ENCODE measurements at regions not wholly inside any gene's neighbourhood (a gene's known extent, or its start where the extent isn't known, plus 50 kb on each side); places are given as distances from the start of the nearest gene placed in this dataset.
"Not testable (repeated sequence)": the region's sequence is repeated elsewhere in the genome, so short reads cannot be mapped to it uniquely, and the experiment has no call there.

DNA sequence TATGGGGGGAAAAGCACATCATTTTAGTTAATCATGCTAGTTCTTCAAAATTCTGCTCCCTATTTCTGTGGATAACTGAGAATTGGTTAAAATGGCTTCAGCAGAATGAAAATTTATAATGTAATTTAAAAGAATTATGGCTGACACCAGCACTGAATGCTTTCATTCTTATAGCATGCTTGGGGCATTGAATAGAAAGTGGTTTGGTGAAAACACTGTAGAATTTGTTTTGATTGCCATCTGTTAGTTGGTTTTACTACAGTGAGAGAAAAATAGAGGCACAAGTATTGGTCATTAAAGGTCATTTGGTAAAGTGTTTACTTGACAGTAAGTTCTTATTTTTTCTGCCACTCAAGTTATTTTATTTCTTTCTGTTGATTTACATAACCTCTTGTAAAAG lies 70.8 kb downstream of the PRORP start:
- no peaks in the 10 kb centered on the region for H3K9me3 ChIP-seq (ENCODE audit: control insufficient read depth, insufficient read depth, low read depth, low read length)
- no peak overlapping the region for H3K4me3 ChIP-seq (replicated peaks in 1 of 4; ENCODE audit: control extremely low read depth in 1 of 4, insufficient read depth in 1 of 4, low read depth in 3 of 4, low read length in 4 of 4)
- no peaks in the 10 kb centered on the region for H3K27me3 ChIP-seq (ENCODE audit: control insufficient read depth, insufficient read depth, low read length)
- TF ChIP-seq, protein P1, sequence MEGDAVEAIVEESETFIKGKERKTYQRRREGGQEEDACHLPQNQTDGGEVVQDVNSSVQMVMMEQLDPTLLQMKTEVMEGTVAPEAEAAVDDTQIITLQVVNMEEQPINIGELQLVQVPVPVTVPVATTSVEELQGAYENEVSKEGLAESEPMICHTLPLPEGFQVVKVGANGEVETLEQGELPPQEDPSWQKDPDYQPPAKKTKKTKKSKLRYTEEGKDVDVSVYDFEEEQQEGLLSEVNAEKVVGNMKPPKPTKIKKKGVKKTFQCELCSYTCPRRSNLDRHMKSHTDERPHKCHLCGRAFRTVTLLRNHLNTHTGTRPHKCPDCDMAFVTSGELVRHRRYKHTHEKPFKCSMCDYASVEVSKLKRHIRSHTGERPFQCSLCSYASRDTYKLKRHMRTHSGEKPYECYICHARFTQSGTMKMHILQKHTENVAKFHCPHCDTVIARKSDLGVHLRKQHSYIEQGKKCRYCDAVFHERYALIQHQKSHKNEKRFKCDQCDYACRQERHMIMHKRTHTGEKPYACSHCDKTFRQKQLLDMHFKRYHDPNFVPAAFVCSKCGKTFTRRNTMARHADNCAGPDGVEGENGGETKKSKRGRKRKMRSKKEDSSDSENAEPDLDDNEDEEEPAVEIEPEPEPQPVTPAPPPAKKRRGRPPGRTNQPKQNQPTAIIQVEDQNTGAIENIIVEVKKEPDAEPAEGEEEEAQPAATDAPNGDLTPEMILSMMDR (conservative IDR thresholded peaks at IDR 0.05 in 1 of 2, IDR thresholded peaks at IDR 0.05 in 1 of 2; ENCODE audit: low read depth in 1 of 2, low read length in 2 of 2) = no peak
- no peak for TF ChIP-seq EZH2 (IDR thresholded peaks at IDR 0.05; ENCODE audit: low read length, missing control alignments)
- no peaks in the 10 kb centered on the region for H3K79me2 ChIP-seq (ENCODE audit: control insufficient read depth, insufficient read depth, low read length)
- no peak overlapping the region for H2AFZ ChIP-seq (ENCODE audit: low read length)
- H3K36me3 ChIP-seq (ENCODE audit: control insufficient read depth, insufficient read depth, low read length) = no peaks in the 10 kb centered on the region
- H3K9ac ChIP-seq (ENCODE audit: insufficient read depth, low read length) = no peak overlapping the region
- H3K4me2 ChIP-seq (ENCODE audit: extremely low read depth, insufficient read depth, low read length) = no peak overlapping the region
- no peaks in the 10 kb centered on the region for H4K20me1 ChIP-seq (ENCODE audit: control insufficient read depth, extremely low read depth, insufficient read depth, low read length)
- no peak overlapping the region for H3K27ac ChIP-seq (ENCODE audit: insufficient read depth, low read length)
- H3K4me1 ChIP-seq (ENCODE audit: control insufficient read depth, extremely low read depth, insufficient read depth, low read length) = peaks cover 6% of the 10 kb centered on the region
- DNase-seq (ENCODE audit: low read depth in 2 of 2) = no peak

DNA sequence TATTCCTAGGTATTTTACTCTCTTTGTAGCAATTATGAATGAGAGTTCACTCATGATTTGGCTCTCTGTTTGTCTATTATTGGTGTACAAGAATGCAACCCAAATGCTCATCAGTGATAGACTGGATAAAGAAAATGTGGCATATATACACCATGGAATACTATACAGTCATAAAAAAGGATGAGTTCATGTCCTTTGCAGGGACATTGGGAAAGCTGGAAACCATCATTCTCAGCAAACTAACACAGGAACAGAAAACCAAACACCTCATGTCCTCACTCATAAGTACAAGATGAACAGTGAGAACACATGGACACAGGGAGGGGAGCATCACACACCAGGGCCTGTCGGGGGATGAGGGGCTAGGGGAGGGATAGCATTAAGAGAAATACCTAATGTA lies 71.8 kb downstream of the PRORP start:
- H3K4me2 ChIP-seq (ENCODE audit: extremely low read depth, insufficient read depth, low read length); H3K4me1 ChIP-seq (ENCODE audit: control insufficient read depth, extremely low read depth, insufficient read depth, low read length); H3K36me3 ChIP-seq (ENCODE audit: control insufficient read depth, insufficient read depth, low read length); H3K27ac ChIP-seq (ENCODE audit: insufficient read depth, low read length); DNase-seq (ENCODE audit: low read depth in 2 of 2); H3K9ac ChIP-seq (ENCODE audit: insufficient read depth, low read length); H4K20me1 ChIP-seq (ENCODE audit: control insufficient read depth, extremely low read depth, insufficient read depth, low read length); H2AFZ ChIP-seq (ENCODE audit: low read length); H3K9me3 ChIP-seq (ENCODE audit: control insufficient read depth, insufficient read depth, low read depth, low read length); H3K79me2 ChIP-seq (ENCODE audit: control insufficient read depth, insufficient read depth, low read length); H3K4me3 ChIP-seq (replicated peaks in 1 of 4; ENCODE audit: control extremely low read depth in 1 of 4, insufficient read depth in 1 of 4, low read depth in 3 of 4, low read length in 4 of 4); H3K27me3 ChIP-seq (ENCODE audit: control insufficient read depth, insufficient read depth, low read length): not testable (repeated sequence)

DNA sequence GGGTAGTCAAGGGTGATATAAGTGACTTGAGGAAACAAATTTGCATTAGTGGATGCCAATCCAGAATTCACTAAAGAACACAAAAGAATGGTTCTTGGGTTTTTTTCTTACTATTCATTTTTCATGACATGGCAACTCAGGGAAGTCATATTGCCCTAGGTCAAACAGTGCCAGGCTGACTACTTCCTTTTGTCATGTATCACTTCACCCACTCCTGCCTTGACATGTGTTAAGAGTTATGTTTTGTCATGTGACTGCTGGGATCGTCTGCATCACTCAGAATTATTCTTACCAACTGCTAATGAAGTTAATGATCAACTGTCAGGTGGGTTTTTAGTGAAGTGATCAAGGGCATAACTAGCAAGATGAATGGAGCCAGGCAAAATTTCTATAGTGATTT lies 74.2 kb downstream of the PRORP start:
- no peaks in the 10 kb centered on the region for H3K36me3 ChIP-seq (ENCODE audit: control insufficient read depth, insufficient read depth, low read length)
- peak overlapping the region; percentile 15 for H3K4me2 ChIP-seq (ENCODE audit: extremely low read depth, insufficient read depth, low read length)
- H4K20me1 ChIP-seq (ENCODE audit: control insufficient read depth, extremely low read depth, insufficient read depth, low read length) = no peaks in the 10 kb centered on the region
- no peak overlapping the region for H3K9ac ChIP-seq (ENCODE audit: insufficient read depth, low read length)
- no peak overlapping the region for H2AFZ ChIP-seq (ENCODE audit: low read length)
- H3K9me3 ChIP-seq (ENCODE audit: control insufficient read depth, insufficient read depth, low read depth, low read length) = no peaks in the 10 kb centered on the region
- peak overlapping the region; percentile 90 for H3K27ac ChIP-seq (ENCODE audit: insufficient read depth, low read length)
- H3K79me2 ChIP-seq (ENCODE audit: control insufficient read depth, insufficient read depth, low read length) = no peaks in the 10 kb centered on the region
- TF ChIP-seq EZH2 (IDR thresholded peaks at IDR 0.05; ENCODE audit: low read length, missing control alignments) = no peak
- TF ChIP-seq, protein P1 (conservative IDR thresholded peaks at IDR 0.05 in 1 of 2, IDR thresholded peaks at IDR 0.05 in 1 of 2; ENCODE audit: low read depth in 1 of 2, low read length in 2 of 2) = no peak
- H3K4me1 ChIP-seq (ENCODE audit: control insufficient read depth, extremely low read depth, insufficient read depth, low read length) = peaks cover 6% of the 10 kb centered on the region
- no peak for DNase-seq (ENCODE audit: low read depth in 2 of 2)
- H3K4me3 ChIP-seq (replicated peaks in 1 of 4; ENCODE audit: control extremely low read depth in 1 of 4, insufficient read depth in 1 of 4, low read depth in 3 of 4, low read length in 4 of 4) = no peak overlapping the region
- no peaks in the 10 kb centered on the region for H3K27me3 ChIP-seq (ENCODE audit: control insufficient read depth, insufficient read depth, low read length)
